GM23338 (cell line): ENCODE measurements at regions not wholly inside any gene's neighbourhood (a gene's known extent, or its start where the extent isn't known, plus 50 kb on each side); places are given as distances from the start of the nearest gene placed in this dataset.

ENCODE experiments used
- CREB1 ChIP-seq: fragments of 250-450 bp; sonication (Bioruptor Pico); IDR thresholded peaks from 2 replicates; pipeline ENCODE4 v1.5.0; 2020; ENCODE audit warnings: low read depth, mild to moderate bottlenecking, moderate library complexity
- CTCF ChIP-seq, 2 experiments: fragments of 200-600 bp in 1 of 2; sonication (generic) in 1 of 2; conservative IDR thresholded peaks; 2 replicates each; pipeline versions ENCODE4 v1.5.1 to v1.6.1; 2016 to 2017; ENCODE audit warnings: antibody characterized with exemption in 2 of 2, low read depth in 2 of 2, mild to moderate bottlenecking in 2 of 2, moderate library complexity in 1 of 2
- ETS1 ChIP-seq: IDR thresholded peaks from 2 replicates; pipeline ENCODE4 v1.6.1; 2016; ENCODE audit warnings: antibody characterized with exemption
- EZH2 ChIP-seq: fragments of 200-600 bp; sonication (generic); IDR thresholded peaks from one replicate; pipeline ENCODE4 v1.8.0; 2017; ENCODE audit warnings: antibody characterized with exemption, mild to moderate bottlenecking, low read depth; ENCODE audit not compliant: unreplicated experiment
- EZH2phosphoT487 ChIP-seq: fragments of 200-600 bp; sonication (generic); IDR thresholded peaks from one replicate; pipeline ENCODE4 v1.8.1; 2018; ENCODE audit warnings: antibody characterized with exemption; ENCODE audit not compliant: unreplicated experiment
- POLR2AphosphoS5 ChIP-seq: IDR thresholded peaks from 2 replicates; pipeline ENCODE4 v1.6.1; 2016; ENCODE audit warnings: antibody characterized with exemption, low read depth
- REST ChIP-seq: IDR thresholded peaks from one replicate; pipeline ENCODE4 v1.6.1; 2018; ENCODE audit warnings: antibody characterized with exemption; ENCODE audit not compliant: unreplicated experiment

GRCh38 chr2:8567469-8568260 is 114.2 kb upstream of the ID2 start:
- TF ChIP-seq CTCF (conservative IDR thresholded peaks at IDR 0.05; ENCODE audit: low read depth in 2 of 2), result no peak
- no peak for TF ChIP-seq EZH2
- TF ChIP-seq POLR2AphosphoS5, result no peak
- no peak for TF ChIP-seq ETS1
- no peak for TF ChIP-seq CREB1 (CRISPR knock-in tag)
- TF ChIP-seq EZH2phosphoT487, result no peak
- no peak for TF ChIP-seq REST
